Mesendoderm (in vitro differentiated cells): ENCODE measurements at regions not wholly inside any gene's neighbourhood (a gene's known extent, or its start where the extent isn't known, plus 50 kb on each side); places are given as distances from the start of the nearest gene placed in this dataset.
"Not testable (repeated sequence)": the region's sequence is repeated elsewhere in the genome, so short reads cannot be mapped to it uniquely, and the experiment has no call there.

Experiments
- DNase-seq: peaks from one replicate; pipeline ENCODE4 v3.0.0; 2013
- H2AK5ac ChIP-seq: 2 replicates; pipeline ENCODE4 v1.6.1; 2013; ENCODE audit warnings: low read length, inconsistent platforms
- H2BK120ac ChIP-seq: 2 replicates; pipeline ENCODE4 v1.6.1; 2013; ENCODE audit warnings: low read depth, mild to moderate bottlenecking, low read length, moderate library complexity, mixed read lengths
- H2BK15ac ChIP-seq: replicated peaks from 2 replicates; pipeline ENCODE4 v1.6.1; 2013; ENCODE audit warnings: low read depth, mild to moderate bottlenecking, moderate library complexity
- H2BK5ac ChIP-seq: 2 replicates; pipeline ENCODE4 v1.6.1; 2013; ENCODE audit warnings: low read length, inconsistent platforms
- H3K18ac ChIP-seq: 2 replicates; pipeline ENCODE4 v1.6.1; 2013; ENCODE audit warnings: mild to moderate bottlenecking, low read length, mixed read lengths
- H3K23ac ChIP-seq: one replicate; pipeline ENCODE4 v1.6.1; 2013; ENCODE audit warnings: low read length
- H3K27ac ChIP-seq: 2 replicates; pipeline ENCODE4 v1.5.1; 2013; ENCODE audit warnings: low read depth, mild to moderate bottlenecking, inconsistent platforms, low read length, moderate library complexity
- H3K27me3 ChIP-seq: 2 replicates; pipeline ENCODE4 v1.6.1; 2013; ENCODE audit warnings: low read length, control low read depth, mild to moderate bottlenecking, inconsistent platforms; ENCODE audit not compliant: insufficient read depth, poor library complexity
- H3K36me3 ChIP-seq: 2 replicates; pipeline ENCODE4 v1.6.1; 2013; ENCODE audit warnings: low read length, inconsistent platforms; ENCODE audit not compliant: control insufficient read depth, insufficient read depth
- H3K4ac ChIP-seq: one replicate; pipeline ENCODE4 v1.6.1; 2013; ENCODE audit warnings: low read depth, mild to moderate bottlenecking, low read length, moderate library complexity
- H3K4me1 ChIP-seq: 2 replicates; pipeline ENCODE4 v1.6.1; 2013; ENCODE audit warnings: low read depth, low read length, inconsistent platforms; ENCODE audit not compliant: control insufficient read depth
- H3K4me2 ChIP-seq: 2 replicates; pipeline ENCODE4 v1.6.1; 2013; ENCODE audit warnings: low read length
- H3K4me3 ChIP-seq: 2 replicates; pipeline ENCODE4 v1.5.1; 2013; ENCODE audit warnings: mild to moderate bottlenecking, low read length
- H3K56ac ChIP-seq: one replicate; pipeline ENCODE4 v1.6.1; 2013; ENCODE audit warnings: low read length
- H3K79me1 ChIP-seq: 2 replicates; pipeline ENCODE4 v1.6.1; 2013; ENCODE audit warnings: low read length, inconsistent platforms
- H3K79me2 ChIP-seq: 2 replicates; pipeline ENCODE4 v1.6.1; 2013; ENCODE audit warnings: mild to moderate bottlenecking, low read length; ENCODE audit not compliant: control insufficient read depth, insufficient read depth
- H3K9ac ChIP-seq: 2 replicates; pipeline ENCODE4 v1.6.1; 2013; ENCODE audit warnings: low read length, inconsistent platforms
- H4K5ac ChIP-seq: one replicate; pipeline ENCODE4 v1.6.1; 2013; ENCODE audit warnings: low read length
- H4K8ac ChIP-seq: one replicate; pipeline ENCODE4 v1.6.1; 2013; ENCODE audit warnings: low read depth, mild to moderate bottlenecking, control low read depth, low read length, moderate library complexity
- WGBS: extraction: QIAGEN DNeasy Blood & Tissue Kit; methylation state at CpG from one replicate; pipeline ENCODE4 v1.1.7; 2013; ENCODE audit warnings: low lambda C conversion rate, missing lambda C conversion rate; ENCODE audit not compliant: insufficient coverage; ENCODE audit errors: extremely low coverage; 5-methylcytosine and 5-hydroxymethylcytosine counted together

DNA sequence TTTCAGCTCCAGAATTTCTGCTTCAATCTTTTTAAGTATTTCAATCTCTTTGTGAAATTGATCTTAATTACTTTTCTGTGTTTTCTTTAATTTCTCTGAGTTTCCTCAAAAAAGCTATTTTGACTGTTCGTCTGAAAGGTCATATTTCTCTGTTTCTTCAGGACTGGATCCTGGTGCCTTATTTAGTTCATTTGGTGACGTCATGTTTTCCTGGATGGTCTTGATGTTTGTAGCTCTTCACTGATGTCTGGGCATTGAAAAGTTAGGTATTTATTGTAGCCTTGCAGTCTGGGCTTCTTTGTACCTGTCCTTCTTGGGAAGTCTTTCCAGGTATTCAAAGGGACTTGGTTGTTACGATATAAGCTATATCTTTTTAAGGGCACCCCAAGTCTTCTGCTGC, 998.7 kb downstream of the NCAM2 start:
- H3K23ac ChIP-seq: no peak overlapping the region
- H3K4me2 ChIP-seq: no peak overlapping the region
- no CpG with 5 or more reads among the region's 3 CpGs for whole genome bisulfite sequencing
- no peaks in the 10 kb centered on the region for H3K4me1 ChIP-seq
- H3K18ac ChIP-seq: no peak overlapping the region
- H4K5ac ChIP-seq: no peak overlapping the region
- no peak overlapping the region for H2BK120ac ChIP-seq
- no peak overlapping the region for H3K9ac ChIP-seq
- H3K27ac ChIP-seq: no peak overlapping the region
- H2AK5ac ChIP-seq: no peak overlapping the region
- H3K27me3 ChIP-seq: no peaks in the 10 kb centered on the region
- H3K4me3 ChIP-seq: no peak overlapping the region
- H2BK15ac ChIP-seq: no peak overlapping the region
- H3K79me2 ChIP-seq: no peaks in the 10 kb centered on the region
- H3K4ac ChIP-seq: no peak overlapping the region
- no peaks in the 10 kb centered on the region for H3K36me3 ChIP-seq
- H3K56ac ChIP-seq: no peak overlapping the region
- no peak overlapping the region for H2BK5ac ChIP-seq
- H3K79me1 ChIP-seq: no peaks in the 10 kb centered on the region
- H4K8ac ChIP-seq: no peak overlapping the region
- DNase-seq: no peak

DNA sequence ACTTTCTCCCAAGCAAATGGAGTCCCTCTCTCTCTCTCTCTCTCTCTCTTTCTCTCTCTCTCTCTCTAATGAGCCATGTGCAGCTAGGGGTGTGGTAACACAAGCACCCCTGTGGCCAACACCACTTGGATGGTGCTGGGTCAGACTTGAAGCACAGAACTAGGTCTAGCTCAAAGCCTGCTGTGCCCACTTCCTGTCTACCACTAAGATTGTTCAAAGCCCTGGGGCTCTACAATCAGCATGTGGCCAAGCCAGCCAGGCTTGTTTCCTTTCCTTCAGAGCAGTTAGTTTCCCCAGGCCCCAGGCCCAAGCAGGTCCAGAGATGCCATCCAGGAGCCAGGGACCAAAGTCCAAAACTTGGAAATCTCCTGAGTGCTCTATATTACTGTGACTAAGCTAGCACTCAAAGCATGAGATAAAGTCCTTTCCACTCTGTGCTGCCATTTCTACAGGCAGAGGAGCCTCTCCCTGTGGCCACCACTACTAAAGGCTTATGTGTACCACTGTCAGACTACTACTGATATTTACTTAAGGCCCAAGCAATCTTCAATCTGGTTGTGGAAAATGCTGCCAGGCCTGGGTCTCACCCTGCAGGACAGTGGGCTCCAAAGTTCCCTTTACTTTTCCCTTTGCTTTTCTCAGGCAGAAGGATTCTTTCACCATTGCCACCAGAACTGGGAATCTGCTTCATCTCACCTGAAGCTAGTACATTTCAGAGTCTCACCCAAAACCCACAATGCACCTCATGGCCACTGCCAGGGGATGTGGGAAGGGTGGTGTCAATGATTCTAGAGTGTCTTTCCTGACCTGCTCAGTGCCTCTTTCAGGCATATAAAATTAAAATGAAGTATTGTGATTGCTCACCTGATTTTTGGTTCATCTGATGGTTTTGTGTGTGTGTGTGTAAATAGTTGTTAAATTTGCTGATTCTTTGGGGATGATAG, 999.5 kb downstream of the NCAM2 start:
- Histone ChIP-seq H3K36me3 (no peaks in the 10 kb centered on the region), H3K4me1 (no peaks in the 10 kb centered on the region), H2BK120ac (no peak overlapping the region), H3K27ac (no peak overlapping the region), H2BK15ac (no peak overlapping the region), H3K4ac (no peak overlapping the region), H3K18ac (peak overlapping the region; percentile 14), H2AK5ac (no peak overlapping the region), H3K27me3 (no peaks in the 10 kb centered on the region), H3K79me1 (no peaks in the 10 kb centered on the region), H3K23ac (no peak overlapping the region), H3K9ac (no peak overlapping the region), H4K8ac (no peak overlapping the region), H3K79me2 (no peaks in the 10 kb centered on the region), H3K56ac (no peak overlapping the region), H2BK5ac (no peak overlapping the region), H3K4me3 (no peak overlapping the region), H3K4me2 (no peak overlapping the region), H4K5ac (no peak overlapping the region)
- DNase-seq: peak; percentile 78

DNA sequence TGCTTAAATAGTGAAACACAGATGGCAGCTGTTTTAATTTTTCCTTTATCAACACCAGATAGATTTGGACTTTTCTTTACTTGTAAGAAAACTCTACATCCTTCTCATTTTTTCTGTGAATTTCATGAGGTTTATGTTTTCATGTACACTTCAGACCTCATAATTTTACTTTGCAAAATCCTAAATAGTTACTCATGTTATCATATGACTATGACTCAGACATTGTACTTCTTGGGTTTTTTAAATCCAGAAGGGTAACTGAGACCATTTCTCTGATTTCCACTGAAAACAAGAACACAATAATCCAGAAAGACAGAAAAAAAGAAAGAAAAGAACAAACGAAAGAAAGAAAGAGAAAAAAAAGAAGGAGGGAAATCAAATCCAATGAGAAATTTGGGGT, 1021.6 kb downstream of the NCAM2 start:
- no peaks in the 10 kb centered on the region for H3K79me2 ChIP-seq
- no peak overlapping the region for H2BK120ac ChIP-seq
- no peak overlapping the region for H3K56ac ChIP-seq
- H3K18ac ChIP-seq: no peak overlapping the region
- no peak overlapping the region for H4K5ac ChIP-seq
- no peak overlapping the region for H3K23ac ChIP-seq
- no peak overlapping the region for H3K4me2 ChIP-seq
- DNase-seq: no peak
- no peak overlapping the region for H2AK5ac ChIP-seq
- no peak overlapping the region for H3K4me3 ChIP-seq
- no CpG with 5 or more reads among the region's 1 CpG for WGBS
- H3K27ac ChIP-seq: no peak overlapping the region
- no peaks in the 10 kb centered on the region for H3K79me1 ChIP-seq
- no peak overlapping the region for H2BK15ac ChIP-seq
- H4K8ac ChIP-seq: no peak overlapping the region
- H3K9ac ChIP-seq: no peak overlapping the region
- H3K4me1 ChIP-seq: no peaks in the 10 kb centered on the region
- no peaks in the 10 kb centered on the region for H3K27me3 ChIP-seq
- no peak overlapping the region for H2BK5ac ChIP-seq
- H3K36me3 ChIP-seq: no peaks in the 10 kb centered on the region
- H3K4ac ChIP-seq: no peak overlapping the region

DNA sequence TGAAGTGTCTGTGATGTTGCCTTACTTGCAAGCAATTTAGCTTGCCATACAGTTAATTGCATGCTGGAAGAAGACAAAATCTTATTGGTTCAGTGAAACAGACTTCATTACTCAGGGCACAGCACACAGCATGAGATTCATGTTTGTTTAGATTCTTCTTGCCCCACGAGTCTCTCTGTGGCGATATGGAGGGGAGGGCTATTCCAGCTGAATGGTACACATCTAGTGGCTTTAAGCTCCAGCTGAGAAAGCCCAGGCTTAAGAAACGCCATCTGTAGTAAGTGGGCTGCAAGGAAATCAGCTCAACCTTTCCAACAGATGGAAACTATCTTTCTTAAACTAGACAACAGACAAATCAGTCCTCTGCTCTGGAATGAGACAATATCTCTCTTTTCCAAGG, 1022.0 kb downstream of the NCAM2 start:
- Histone ChIP-seq H3K4me3 (no peak overlapping the region), H2AK5ac (no peak overlapping the region), H3K27me3 (no peaks in the 10 kb centered on the region), H4K8ac (no peak overlapping the region), H3K79me1 (no peaks in the 10 kb centered on the region), H2BK120ac (no peak overlapping the region), H3K18ac (no peak overlapping the region), H3K36me3 (no peaks in the 10 kb centered on the region), H3K4me2 (no peak overlapping the region), H3K4me1 (no peaks in the 10 kb centered on the region), H3K27ac (no peak overlapping the region), H3K79me2 (no peaks in the 10 kb centered on the region), H2BK5ac (no peak overlapping the region), H3K9ac (no peak overlapping the region), H3K4ac (no peak overlapping the region), H2BK15ac (no peak overlapping the region), H3K56ac (no peak overlapping the region), H3K23ac (no peak overlapping the region), H4K5ac (no peak overlapping the region)
- peak; percentile 0 for DNase-seq
- WGBS: no CpG with 5 or more reads among the region's 3 CpGs

DNA sequence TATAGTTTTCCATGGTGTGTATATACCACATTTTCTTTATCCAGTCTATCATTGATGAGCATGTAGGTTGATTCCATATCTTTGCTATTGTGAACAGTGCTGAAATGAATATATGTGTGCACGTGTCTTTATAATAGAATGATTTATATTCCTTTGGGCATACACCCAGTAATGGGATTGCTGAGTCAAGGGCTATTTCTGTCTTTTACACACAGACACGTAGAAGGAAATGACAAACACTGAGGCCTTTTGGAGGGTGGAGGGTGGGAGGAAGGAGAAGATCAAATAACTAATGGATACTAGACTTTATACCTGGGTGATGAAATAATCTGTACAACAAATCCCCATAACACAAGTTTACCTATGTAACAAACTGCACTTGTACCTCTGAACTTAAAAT, 1025.7 kb downstream of the NCAM2 start:
- H3K36me3 ChIP-seq, H3K27me3 ChIP-seq, H3K4me1 ChIP-seq, H3K4me2 ChIP-seq, H2BK120ac ChIP-seq, H2BK5ac ChIP-seq, H2AK5ac ChIP-seq, H3K23ac ChIP-seq, H4K5ac ChIP-seq, H3K56ac ChIP-seq, H3K79me1 ChIP-seq, H4K8ac ChIP-seq, H3K27ac ChIP-seq, H3K79me2 ChIP-seq, H3K18ac ChIP-seq, H2BK15ac ChIP-seq, H3K4me3 ChIP-seq, DNase-seq, H3K9ac ChIP-seq, H3K4ac ChIP-seq: not testable (repeated sequence)
- WGBS: no CpG with 5 or more reads among the region's 2 CpGs

DNA sequence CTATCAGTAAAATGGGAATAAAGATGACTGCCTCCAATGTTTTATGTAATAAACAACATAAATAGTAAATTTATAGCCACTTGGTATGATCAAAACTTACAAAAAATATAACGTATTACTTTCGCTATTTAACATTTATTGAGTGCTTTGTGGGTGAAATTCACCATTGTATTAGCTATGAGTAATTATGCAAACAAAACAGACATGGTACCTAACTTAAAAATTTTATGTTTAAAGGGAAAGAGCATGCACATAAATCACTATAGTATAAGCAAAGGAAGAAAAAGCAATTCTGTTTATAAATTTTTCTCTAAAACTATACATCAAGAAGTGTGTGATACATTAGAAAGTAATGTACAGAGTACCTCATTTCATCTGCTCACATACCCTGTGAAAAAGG, 1046.2 kb downstream of the NCAM2 start:
- H3K36me3 ChIP-seq: no peaks in the 10 kb centered on the region
- no CpG with 5 or more reads among the region's 2 CpGs for WGBS

More for the DNA sequence above, 1046.2 kb downstream of the NCAM2 start:
- H2BK15ac ChIP-seq: no peak overlapping the region
- H3K4me3 ChIP-seq: no peak overlapping the region
- no peaks in the 10 kb centered on the region for H3K4me1 ChIP-seq
- no peak overlapping the region for H3K9ac ChIP-seq
- H3K23ac ChIP-seq: no peak overlapping the region
- H3K18ac ChIP-seq: no peak overlapping the region
- no peaks in the 10 kb centered on the region for H3K27me3 ChIP-seq
- no peak overlapping the region for H3K4ac ChIP-seq
- no peak overlapping the region for H4K8ac ChIP-seq
- H3K79me1 ChIP-seq: no peaks in the 10 kb centered on the region
- no peak for DNase-seq
- H3K56ac ChIP-seq: no peak overlapping the region
- H4K5ac ChIP-seq: no peak overlapping the region
- no peak overlapping the region for H2BK120ac ChIP-seq
- H2AK5ac ChIP-seq: no peak overlapping the region
- H3K79me2 ChIP-seq: no peaks in the 10 kb centered on the region
- H3K4me2 ChIP-seq: no peak overlapping the region
- no peak overlapping the region for H2BK5ac ChIP-seq
- no peak overlapping the region for H3K27ac ChIP-seq
